ES-I3 (cell line): ENCODE measurements at regions not wholly inside any gene's neighbourhood (a gene's known extent, or its start where the extent isn't known, plus 50 kb on each side); places are given as distances from the start of the nearest gene placed in this dataset.

Source experiments
- H3K36me3 ChIP-seq: 2 replicates; pipeline ENCODE4 v1.6.1; 2013; ENCODE audit warnings: mild to moderate bottlenecking, low read length, control low read depth, moderate library complexity; ENCODE audit not compliant: insufficient read depth
- H3K4me1 ChIP-seq: 2 replicates; pipeline ENCODE4 v1.6.1; 2013; ENCODE audit warnings: mild to moderate bottlenecking, control low read depth, low read length; ENCODE audit not compliant: insufficient read depth
- H3K9ac ChIP-seq: 2 replicates; pipeline ENCODE4 v1.6.1; 2013; ENCODE audit warnings: low read depth, mild to moderate bottlenecking, low read length, moderate library complexity
- H3K9me3 ChIP-seq: 2 replicates; pipeline ENCODE4 v1.6.1; 2013; ENCODE audit warnings: mild to moderate bottlenecking, low read length, moderate library complexity; ENCODE audit not compliant: control insufficient read depth, insufficient read depth

- Histone ChIP-seq H3K4me1 (no peaks in the 10 kb centered on the region), H3K36me3 (no peaks in the 10 kb centered on the region; the same call in 1 of the 2 replicates), H3K9ac (no peak overlapping the region), H3K9me3 (no peaks in the 10 kb centered on the region)
These were observed 396.2 kb downstream of the EPM2A start for GRCh38 chr6:145339089-145339488.

DNA sequence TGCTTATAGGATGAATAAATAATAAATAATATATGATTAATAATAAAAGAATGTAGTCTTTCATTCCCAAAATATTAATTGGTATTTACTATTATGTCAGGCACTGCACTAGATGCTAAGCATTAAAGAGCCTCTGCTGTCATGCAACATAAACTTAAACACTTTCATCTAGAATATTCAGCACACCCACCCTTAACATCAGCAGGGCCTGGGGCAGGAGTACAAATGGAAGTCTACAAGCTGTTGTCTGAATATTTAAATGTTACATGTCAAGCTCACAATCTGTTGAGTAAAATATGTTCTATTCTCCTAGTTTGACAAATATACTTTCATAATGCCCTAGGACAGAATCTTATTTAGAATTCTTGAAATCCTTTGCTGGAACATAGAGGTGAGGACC is 395.1 kb downstream of the EPM2A start:
- Histone ChIP-seq H3K4me1 (no peaks in the 10 kb centered on the region), H3K9me3 (no peaks in the 10 kb centered on the region), H3K9ac (no peak overlapping the region), H3K36me3 (no peaks in the 10 kb centered on the region; the same call in 1 of the 2 replicates)

DNA sequence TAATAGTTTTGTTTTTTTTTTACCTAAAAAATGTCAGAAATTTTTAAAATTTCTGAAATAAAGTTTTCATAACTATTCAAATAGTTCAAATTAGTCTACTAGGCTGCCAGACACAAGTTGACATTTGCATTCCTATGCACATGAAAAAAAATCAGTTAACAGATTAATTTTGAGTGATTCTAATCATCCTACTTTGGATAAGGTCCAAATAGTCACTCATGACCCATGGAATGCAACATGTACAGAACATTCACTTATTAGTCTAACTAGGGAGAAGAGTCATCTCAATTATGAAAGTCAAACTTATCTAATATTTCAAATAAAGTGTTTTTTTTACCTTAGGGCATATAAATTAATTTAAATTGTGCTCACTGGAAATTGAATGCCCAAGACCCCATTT is 390.2 kb downstream of the EPM2A start:
- no peaks in the 10 kb centered on the region for H3K9me3 ChIP-seq
- H3K4me1 ChIP-seq = peaks cover 5% of the 10 kb centered on the region; the same call in 1 of the 2 replicates
- no peaks in the 10 kb centered on the region; the same call in 1 of the 2 replicates for H3K36me3 ChIP-seq
- no peak overlapping the region for H3K9ac ChIP-seq

GRCh38 chr6:145347216-145347615 is 388.1 kb downstream of the EPM2A start:
- Histone ChIP-seq H3K36me3 (no peaks in the 10 kb centered on the region; the same call in 1 of the 2 replicates), H3K4me1 (peaks cover 5% of the 10 kb centered on the region; the same call in 1 of the 2 replicates), H3K9me3 (no peaks in the 10 kb centered on the region), H3K9ac (no peak overlapping the region)

DNA sequence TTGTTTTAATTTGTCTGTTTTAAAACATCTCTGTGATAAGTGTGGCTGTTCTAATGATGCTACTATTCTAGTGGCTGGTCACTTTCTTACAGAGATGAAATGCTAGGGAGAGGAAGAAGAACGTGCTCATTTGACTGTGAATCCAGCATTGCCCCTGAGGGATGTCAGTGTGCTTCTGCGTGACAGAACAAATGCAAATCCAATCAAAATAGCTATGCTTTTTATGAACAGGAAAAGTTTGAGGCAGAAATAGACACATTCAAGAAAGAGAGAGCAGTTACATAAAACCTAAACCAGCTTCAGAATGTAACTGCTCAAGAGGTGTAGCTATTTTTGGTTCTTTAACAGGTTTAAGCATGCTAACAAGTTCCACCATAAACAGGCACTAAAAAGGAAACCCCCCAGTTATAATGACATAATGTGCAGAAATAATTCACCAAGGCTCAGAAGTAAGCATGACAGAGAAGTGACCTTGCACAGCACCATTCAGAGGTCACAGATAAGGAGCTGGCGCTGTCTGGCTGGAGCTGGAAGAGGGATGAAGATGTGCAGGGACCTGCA is 385.3 kb downstream of the EPM2A start:
- H3K9me3 ChIP-seq = no peaks in the 10 kb centered on the region
- no peaks in the 10 kb centered on the region for H3K36me3 ChIP-seq
- peaks cover 5% of the 10 kb centered on the region; the same call in 1 of the 2 replicates for H3K4me1 ChIP-seq
- H3K9ac ChIP-seq = no peak overlapping the region

DNA sequence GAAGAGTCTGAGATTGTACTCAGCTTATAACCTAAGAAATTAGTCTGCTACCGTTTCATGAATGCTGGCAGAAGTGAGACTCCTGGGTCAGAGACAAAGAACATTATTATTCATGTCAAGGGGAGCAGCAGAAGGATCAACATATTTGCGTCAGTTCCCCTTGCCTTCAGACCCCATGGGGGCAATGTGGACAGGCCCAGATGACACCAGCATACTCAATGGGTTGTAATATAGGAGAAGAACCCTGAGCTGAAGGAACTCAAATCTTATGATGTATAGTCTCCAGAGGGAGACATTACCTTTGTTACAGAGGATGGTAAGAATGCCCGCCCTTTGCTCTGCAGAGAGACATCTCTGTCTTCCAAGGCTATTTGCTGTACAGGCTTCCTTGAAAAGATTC is 384.4 kb downstream of the EPM2A start:
- no peaks in the 10 kb centered on the region for H3K36me3 ChIP-seq
- no peaks in the 10 kb centered on the region for H3K9me3 ChIP-seq
- no peak overlapping the region for H3K9ac ChIP-seq
- H3K4me1 ChIP-seq = peaks cover 5% of the 10 kb centered on the region; the same call in 1 of the 2 replicates

GRCh38 chr6:145352382-145353080 is 382.8 kb downstream of the EPM2A start:
- Histone ChIP-seq H3K36me3 (no peaks in the 10 kb centered on the region), H3K4me1 (peaks cover 5% of the 10 kb centered on the region; the same call in 1 of the 2 replicates), H3K9me3 (no peaks in the 10 kb centered on the region), H3K9ac (no peak overlapping the region)

DNA sequence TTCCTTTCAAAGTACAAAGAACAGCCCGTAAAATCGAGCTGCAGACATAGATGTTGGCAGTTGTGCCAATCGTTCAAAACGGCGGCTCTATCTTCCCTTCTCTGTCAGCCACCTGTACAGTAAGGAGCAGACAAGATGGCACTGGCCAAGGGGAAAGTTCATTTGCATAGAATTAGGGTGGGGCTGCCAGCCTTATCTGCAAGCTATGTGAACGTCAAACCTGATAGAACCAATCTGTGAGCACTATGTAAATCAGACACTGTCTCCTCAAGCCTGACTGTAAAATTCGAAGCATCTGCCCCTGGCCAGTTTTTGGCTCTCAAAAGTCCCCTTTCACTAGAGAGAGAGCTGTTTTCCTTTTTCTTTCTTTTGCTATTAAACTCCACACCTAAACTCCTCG is 374.5 kb downstream of the EPM2A start:
- no peak overlapping the region for H3K9ac ChIP-seq
- no peaks in the 10 kb centered on the region for H3K4me1 ChIP-seq
- no peaks in the 10 kb centered on the region for H3K9me3 ChIP-seq
- no peaks in the 10 kb centered on the region for H3K36me3 ChIP-seq

GRCh38 chr6:145367149-145367548 is 368.2 kb downstream of the EPM2A start:
- H3K36me3 ChIP-seq = no peaks in the 10 kb centered on the region
- no peaks in the 10 kb centered on the region for H3K9me3 ChIP-seq
- no peak overlapping the region for H3K9ac ChIP-seq
- no peaks in the 10 kb centered on the region for H3K4me1 ChIP-seq

DNA sequence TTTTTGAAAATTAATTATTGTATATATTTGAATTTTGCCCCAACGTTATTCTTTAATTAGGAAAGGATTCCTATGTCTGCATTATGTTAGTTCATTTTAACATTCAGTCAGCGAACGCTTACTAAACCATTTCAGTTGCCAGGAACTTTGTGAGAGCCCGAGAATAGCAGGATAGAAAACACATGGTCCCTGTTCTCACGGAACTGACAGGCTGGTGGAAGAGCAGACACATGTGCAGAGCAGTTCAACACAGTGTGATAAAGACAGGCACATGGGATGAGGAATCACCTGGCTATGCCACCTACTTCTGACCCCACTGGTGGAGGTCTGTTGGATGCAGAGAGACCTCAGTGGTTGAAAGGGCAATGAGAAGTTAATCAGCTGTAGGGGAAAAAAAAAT is 367.2 kb downstream of the EPM2A start:
- H3K4me1 ChIP-seq = no peaks in the 10 kb centered on the region
- H3K36me3 ChIP-seq = no peaks in the 10 kb centered on the region
- no peaks in the 10 kb centered on the region for H3K9me3 ChIP-seq
- H3K9ac ChIP-seq = no peak overlapping the region

- H3K9me3 ChIP-seq = no peaks in the 10 kb centered on the region
- H3K36me3 ChIP-seq = no peaks in the 10 kb centered on the region
- no peak overlapping the region for H3K9ac ChIP-seq
- H3K4me1 ChIP-seq = no peaks in the 10 kb centered on the region
These were observed 364.8 kb downstream of the EPM2A start for GRCh38 chr6:145370559-145370958.

- Histone ChIP-seq H3K4me1 (no peaks in the 10 kb centered on the region), H3K9ac (no peak overlapping the region)
These were observed 362.6 kb downstream of the EPM2A start for GRCh38 chr6:145372671-145373151.

DNA sequence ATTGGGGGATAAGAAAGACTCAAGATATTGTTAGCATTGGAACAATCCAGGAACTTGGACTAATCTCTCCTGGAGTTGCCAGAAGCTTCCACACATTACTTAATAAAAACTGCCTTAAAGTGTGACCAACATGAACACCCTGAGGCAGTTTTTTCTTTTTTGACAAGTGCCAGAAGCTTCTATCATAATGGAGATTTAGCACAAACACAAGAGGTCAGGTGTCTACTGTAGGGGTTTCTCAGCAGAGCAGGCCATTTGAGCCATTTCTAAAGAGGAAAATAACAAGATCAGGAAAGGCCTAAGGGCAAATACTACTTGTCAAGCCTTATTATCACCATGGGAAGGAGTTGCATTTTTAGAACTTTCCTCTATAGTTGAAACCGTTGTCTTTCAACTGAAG is 361.5 kb downstream of the EPM2A start:
- no peaks in the 10 kb centered on the region for H3K4me1 ChIP-seq
- H3K9me3 ChIP-seq = peaks cover 6% of the 10 kb centered on the region; the same call in 1 of the 2 replicates
- H3K9ac ChIP-seq = no peak overlapping the region
- no peaks in the 10 kb centered on the region for H3K36me3 ChIP-seq

More at GRCh38 chr6:145372671-145373151, 362.6 kb downstream of the EPM2A start:
- H3K9me3 ChIP-seq = 0 out of 2 replicates have a peak, but pooled peaks cover 4% of the 10 kb centered on the region
- no peaks in the 10 kb centered on the region for H3K36me3 ChIP-seq

- Histone ChIP-seq H3K9me3 (peaks cover 6% of the 10 kb centered on the region; the same call in 1 of the 2 replicates), H3K36me3 (no peaks in the 10 kb centered on the region), H3K9ac (no peak overlapping the region), H3K4me1 (no peaks in the 10 kb centered on the region)
These were observed 360.8 kb downstream of the EPM2A start for GRCh38 chr6:145374570-145374969.

DNA sequence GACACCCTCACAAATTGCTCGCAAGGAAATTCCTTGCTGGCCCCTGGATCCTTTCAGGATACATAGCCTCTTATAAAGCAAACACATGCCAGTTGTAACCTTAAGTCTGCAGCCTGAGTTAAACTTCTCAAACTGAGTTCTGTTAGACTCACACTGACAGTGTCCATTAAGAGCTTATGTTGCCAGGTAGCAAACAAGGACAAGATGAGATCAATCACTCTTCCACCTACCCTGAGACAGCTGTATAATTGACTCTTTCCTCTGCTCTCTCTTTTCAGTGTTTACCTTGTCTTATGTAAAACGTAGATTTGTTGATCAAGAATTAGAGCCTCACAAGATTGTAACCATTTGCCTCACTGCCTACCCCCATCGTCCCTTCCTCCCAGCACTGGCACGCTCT is 359.8 kb downstream of the EPM2A start:
- Histone ChIP-seq H3K9ac (no peak overlapping the region), H3K9me3 (peaks cover 6% of the 10 kb centered on the region; the same call in 1 of the 2 replicates), H3K4me1 (no peaks in the 10 kb centered on the region), H3K36me3 (no peaks in the 10 kb centered on the region)
